Activated CD8-positive, alpha-beta memory T cell treated with anti-CD3 and anti-CD28 coated beads, Interleukin-2, amount 50 U/mL, for 48 hours (primary cell): ENCODE measurements at regions not wholly inside any gene's neighbourhood (a gene's known extent, or its start where the extent isn't known, plus 50 kb on each side); places are given as distances from the start of the nearest gene placed in this dataset.
"Not testable (repeated sequence)": the region's sequence is repeated elsewhere in the genome, so short reads cannot be mapped to it uniquely, and the experiment has no call there.

ENCODE experiments used
- DNase-seq: peaks from one replicate; pipeline ENCODE4 v3.0.0-alpha.2; 2020

GRCh38 chr7:109503421-109503820 is 933.7 kb downstream of the DNAJB9 start:
- no peak for DNase-seq

GRCh38 chr7:109522585-109522984 is 952.9 kb downstream of the DNAJB9 start:
- DNase-seq: no peak

- no peak for DNase-seq
Observed at GRCh38 chr7:109527833-109528232, 958.2 kb downstream of the DNAJB9 start.

- no peak for DNase-seq
Observed at GRCh38 chr7:109529712-109530111, 960.0 kb downstream of the DNAJB9 start.

- no peak for DNase-seq
Observed at GRCh38 chr7:109532262-109532992, 962.8 kb downstream of the DNAJB9 start.

GRCh38 chr7:109545686-109546085 is 976.0 kb downstream of the DNAJB9 start:
- no peak for DNase-seq

- no peak for DNase-seq
Observed at GRCh38 chr7:109549471-109550193, 980.0 kb downstream of the DNAJB9 start.

- no peak for DNase-seq
Observed at GRCh38 chr7:109552017-109552416, 982.3 kb downstream of the DNAJB9 start.

GRCh38 chr7:109577265-109577664 is 1007.6 kb downstream of the DNAJB9 start:
- no peak for DNase-seq

- no peak for DNase-seq
Observed at GRCh38 chr7:109579901-109580300, 1010.2 kb downstream of the DNAJB9 start.

GRCh38 chr7:109582211-109582610 is 1012.5 kb downstream of the DNAJB9 start:
- DNase-seq: no peak

GRCh38 chr7:109596948-109597347 is 1027.3 kb downstream of the DNAJB9 start:
- DNase-seq: not testable (repeated sequence)

- DNase-seq: no peak
Observed at GRCh38 chr7:109611656-109612055, 1042.0 kb downstream of the DNAJB9 start.

GRCh38 chr7:109616551-109617069 is 1046.9 kb downstream of the DNAJB9 start:
- DNase-seq: no peak

- no peak for DNase-seq
Observed at GRCh38 chr7:109622320-109622719, 1052.6 kb downstream of the DNAJB9 start.

- not testable (repeated sequence) for DNase-seq
Observed at GRCh38 chr7:109632890-109633289, 1063.2 kb downstream of the DNAJB9 start.

- DNase-seq: no peak
Observed at GRCh38 chr7:109635374-109635773, 1065.7 kb downstream of the DNAJB9 start.

GRCh38 chr7:109637428-109637990 is 1067.8 kb downstream of the DNAJB9 start:
- no peak for DNase-seq

- no peak for DNase-seq
Observed at GRCh38 chr7:109638321-109638720, 1068.6 kb downstream of the DNAJB9 start.

GRCh38 chr7:109639561-109639960 is 1069.9 kb downstream of the DNAJB9 start:
- no peak for DNase-seq

- DNase-seq: no peak
Observed at GRCh38 chr7:109641445-109641844, 1071.8 kb downstream of the DNAJB9 start.

- no peak for DNase-seq
Observed at GRCh38 chr7:109646124-109646523, 1076.5 kb downstream of the DNAJB9 start.

GRCh38 chr7:109646594-109646993 is 1076.9 kb downstream of the DNAJB9 start:
- not testable (repeated sequence) for DNase-seq

- not testable (repeated sequence) for DNase-seq
Observed at GRCh38 chr7:109647263-109647662, 1077.6 kb downstream of the DNAJB9 start.
